Loucy (cell line): ENCODE measurements at regions not wholly inside any gene's neighbourhood (a gene's known extent, or its start where the extent isn't known, plus 50 kb on each side); places are given as distances from the start of the nearest gene placed in this dataset.

Source experiments
- H2AFZ ChIP-seq: fragments of 200-600 bp; sonication (generic); 2 replicates; pipeline ENCODE4 v1.6.0; 2016; ENCODE audit warnings: antibody characterized with exemption, mild to moderate bottlenecking, low read length, moderate library complexity
- H3F3A ChIP-seq: fragments of 200-600 bp; 2 replicates; pipeline ENCODE4 v1.6.0; 2016; ENCODE audit warnings: antibody characterized with exemption, low read depth, mild to moderate bottlenecking
- H3K27me3 ChIP-seq: fragments of 200-600 bp; sonication (generic); 2 replicates; pipeline ENCODE4 v1.6.1; 2014; ENCODE audit warnings: low read length, mild to moderate bottlenecking; ENCODE audit not compliant: insufficient read depth, poor library complexity, severe bottlenecking
- H3K36me3 ChIP-seq: fragments of 200-600 bp; sonication (generic); 2 replicates; pipeline ENCODE4 v1.6.1; 2016; ENCODE audit warnings: low read length; ENCODE audit not compliant: insufficient read depth
- H3K4me1 ChIP-seq: fragments of 200-600 bp; sonication (generic); 2 replicates; pipeline ENCODE4 v1.5.1; 2014; ENCODE audit warnings: low read length, mild to moderate bottlenecking; ENCODE audit not compliant: insufficient read depth, poor library complexity, severe bottlenecking
- H3K4me2 ChIP-seq: fragments of 200-600 bp; sonication (generic); 2 replicates; pipeline ENCODE4 v1.6.0; 2014; ENCODE audit warnings: antibody characterized with exemption, low read length, low read depth, mild to moderate bottlenecking; ENCODE audit not compliant: poor library complexity, severe bottlenecking
- H3K4me3 ChIP-seq: fragments of 200-600 bp; sonication (generic); 2 replicates; pipeline ENCODE4 v1.5.1; 2014; ENCODE audit warnings: low read length, mild to moderate bottlenecking, mixed read lengths; ENCODE audit not compliant: poor library complexity, severe bottlenecking
- H3K79me2 ChIP-seq: fragments of 200-600 bp; sonication (generic); 2 replicates; pipeline ENCODE4 v1.6.1; 2014; ENCODE audit warnings: low read length; ENCODE audit not compliant: insufficient read depth
- H3K9ac ChIP-seq: fragments of 200-600 bp; sonication (generic); 2 replicates; pipeline ENCODE4 v1.6.0; 2014; ENCODE audit warnings: mild to moderate bottlenecking, low read depth, low read length, moderate library complexity; ENCODE audit not compliant: poor library complexity, severe bottlenecking
- H3K9me2 ChIP-seq: fragments of 200-600 bp; sonication (generic); replicated peaks from 2 replicates; pipeline ENCODE4 v1.6.1; 2016; ENCODE audit warnings: low read depth, low read length, mixed read lengths
- H3K9me3 ChIP-seq: fragments of 200-600 bp; sonication (generic); 2 replicates; pipeline ENCODE4 v1.6.1; 2014; ENCODE audit warnings: mild to moderate bottlenecking, antibody characterized with exemption, low read length, low read depth; ENCODE audit not compliant: insufficient read depth
- H4K20me1 ChIP-seq: fragments of 200-600 bp; sonication (generic); 2 replicates; pipeline ENCODE4 v1.6.0; 2014; ENCODE audit warnings: antibody characterized with exemption, low read length, mild to moderate bottlenecking; ENCODE audit not compliant: insufficient read depth, poor library complexity, severe bottlenecking
- EZH2phosphoT487 ChIP-seq: fragments of 200-600 bp; IDR thresholded peaks from 2 replicates; pipeline ENCODE4 v1.6.1; 2018; ENCODE audit warnings: antibody characterized with exemption, mild to moderate bottlenecking, moderate library complexity, borderline replicate concordance
- TF ChIP-seq, protein P1 (sequence below): fragments of 200-600 bp; sonication (generic); conservative IDR thresholded peaks from 2 replicates; pipeline ENCODE4 v1.5.1; 2014; ENCODE audit warnings: mild to moderate bottlenecking, antibody characterized with exemption, low read length

DNA sequence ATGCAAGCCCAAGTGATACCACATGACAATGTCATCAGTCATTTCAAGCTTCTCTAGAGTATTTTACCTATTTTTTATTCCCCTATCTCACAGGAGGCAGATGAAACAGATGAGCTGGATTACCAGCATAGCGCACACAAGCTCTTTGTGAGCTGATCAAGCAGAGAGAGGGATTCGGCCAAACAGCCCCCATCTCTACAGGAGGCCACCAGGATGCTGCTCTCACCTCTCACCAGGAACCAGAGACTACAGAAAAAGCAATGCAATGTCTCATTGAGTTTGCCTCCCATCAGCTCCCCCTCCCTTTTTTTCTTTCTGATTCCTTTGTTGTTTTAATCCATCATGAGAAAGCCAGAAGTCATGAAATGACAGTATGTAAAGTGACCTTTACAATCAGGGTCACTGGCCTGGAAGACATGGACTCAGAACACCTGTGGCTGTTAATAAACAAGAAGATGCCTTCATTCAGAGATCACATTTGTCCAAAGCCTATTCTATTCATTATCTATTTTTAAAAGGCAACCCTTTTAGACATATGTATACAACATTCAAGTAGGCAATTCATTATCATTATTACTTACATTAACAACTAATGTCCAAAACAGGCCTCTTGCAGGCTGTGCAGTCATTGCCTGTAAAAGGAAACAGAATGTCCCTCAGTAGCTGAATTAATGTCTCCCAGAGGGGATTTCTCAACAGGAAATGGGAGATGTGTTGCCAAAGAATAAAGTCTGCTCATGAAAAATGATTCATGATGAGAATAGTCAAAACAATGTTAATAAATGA, 656.6 kb downstream of the TBC1D4 start:
- Histone ChIP-seq H3K9ac (no peak overlapping the region), H3K36me3 (no peaks in the 10 kb centered on the region)
- no peak for TF ChIP-seq EZH2phosphoT487
- TF ChIP-seq, protein P1, sequence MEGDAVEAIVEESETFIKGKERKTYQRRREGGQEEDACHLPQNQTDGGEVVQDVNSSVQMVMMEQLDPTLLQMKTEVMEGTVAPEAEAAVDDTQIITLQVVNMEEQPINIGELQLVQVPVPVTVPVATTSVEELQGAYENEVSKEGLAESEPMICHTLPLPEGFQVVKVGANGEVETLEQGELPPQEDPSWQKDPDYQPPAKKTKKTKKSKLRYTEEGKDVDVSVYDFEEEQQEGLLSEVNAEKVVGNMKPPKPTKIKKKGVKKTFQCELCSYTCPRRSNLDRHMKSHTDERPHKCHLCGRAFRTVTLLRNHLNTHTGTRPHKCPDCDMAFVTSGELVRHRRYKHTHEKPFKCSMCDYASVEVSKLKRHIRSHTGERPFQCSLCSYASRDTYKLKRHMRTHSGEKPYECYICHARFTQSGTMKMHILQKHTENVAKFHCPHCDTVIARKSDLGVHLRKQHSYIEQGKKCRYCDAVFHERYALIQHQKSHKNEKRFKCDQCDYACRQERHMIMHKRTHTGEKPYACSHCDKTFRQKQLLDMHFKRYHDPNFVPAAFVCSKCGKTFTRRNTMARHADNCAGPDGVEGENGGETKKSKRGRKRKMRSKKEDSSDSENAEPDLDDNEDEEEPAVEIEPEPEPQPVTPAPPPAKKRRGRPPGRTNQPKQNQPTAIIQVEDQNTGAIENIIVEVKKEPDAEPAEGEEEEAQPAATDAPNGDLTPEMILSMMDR: no peak

DNA sequence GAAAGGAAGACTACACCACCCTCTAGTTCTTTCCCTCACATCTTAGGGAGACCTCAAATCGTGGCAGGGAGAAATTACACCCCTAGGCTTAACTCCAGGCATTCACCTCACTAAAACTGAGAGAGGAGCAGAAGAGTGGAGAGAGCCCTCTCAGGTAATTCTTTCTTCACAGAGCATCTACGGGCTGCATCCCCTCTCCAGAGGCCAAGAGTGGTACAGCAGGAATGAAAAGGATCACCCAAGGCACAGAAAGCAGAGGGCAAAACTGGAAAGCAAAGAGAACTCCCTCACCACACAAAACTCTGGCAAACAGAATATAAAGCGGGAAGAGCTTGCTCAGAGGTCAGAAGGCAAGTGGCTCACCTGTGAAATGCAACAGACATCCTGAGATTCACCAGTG, 661.2 kb downstream of the TBC1D4 start:
- no peaks in the 10 kb centered on the region for H3K4me1 ChIP-seq
- H3K27me3 ChIP-seq: no peaks in the 10 kb centered on the region
- no peak for TF ChIP-seq EZH2phosphoT487
- TF ChIP-seq, protein P1: no peak
- no peaks in the 10 kb centered on the region for H3K36me3 ChIP-seq
- no peaks in the 10 kb centered on the region for H4K20me1 ChIP-seq
- H3K9me2 ChIP-seq: no peaks in the 10 kb centered on the region; the same call in 1 of the 2 replicates
- H3K79me2 ChIP-seq: no peaks in the 10 kb centered on the region
- no peaks in the 10 kb centered on the region for H3F3A ChIP-seq
- no peaks in the 10 kb centered on the region for H3K9me3 ChIP-seq
- no peak overlapping the region for H2AFZ ChIP-seq
- H3K9ac ChIP-seq: no peak overlapping the region
- H3K4me2 ChIP-seq: no peak overlapping the region
- no peak overlapping the region for H3K4me3 ChIP-seq

More for the DNA sequence above, 656.6 kb downstream of the TBC1D4 start:
- Histone ChIP-seq H3K4me1 (no peaks in the 10 kb centered on the region), H4K20me1 (no peaks in the 10 kb centered on the region), H3K4me2 (no peak overlapping the region), H3K9me2 (no peaks in the 10 kb centered on the region), H2AFZ (no peak overlapping the region), H3K27me3 (no peaks in the 10 kb centered on the region), H3K9me3 (no peaks in the 10 kb centered on the region), H3K4me3 (no peak overlapping the region), H3F3A (no peaks in the 10 kb centered on the region), H3K79me2 (no peaks in the 10 kb centered on the region)

DNA sequence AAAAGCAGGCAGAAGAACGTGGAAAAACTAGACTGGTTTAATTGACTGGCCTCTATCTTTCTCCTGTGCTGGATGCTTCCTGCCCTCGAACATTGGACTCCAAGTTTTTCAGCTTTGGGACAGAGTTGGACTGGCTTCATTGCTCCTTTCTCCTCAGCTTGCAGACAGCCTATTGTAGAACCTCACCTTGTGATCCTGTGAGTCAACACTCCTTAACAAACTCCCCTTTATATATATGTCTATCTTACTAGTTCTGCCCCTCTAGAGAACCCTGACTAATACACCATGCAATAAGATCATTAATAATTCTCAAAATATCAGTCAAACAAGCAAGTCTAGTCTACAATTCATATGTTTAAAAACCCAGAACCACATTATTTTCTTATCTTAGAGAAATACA, 662.4 kb downstream of the TBC1D4 start:
- H3K79me2 ChIP-seq: no peaks in the 10 kb centered on the region
- H3K36me3 ChIP-seq: no peaks in the 10 kb centered on the region
- H2AFZ ChIP-seq: no peak overlapping the region
- no peak overlapping the region for H3K4me2 ChIP-seq
- H4K20me1 ChIP-seq: no peaks in the 10 kb centered on the region
- no peaks in the 10 kb centered on the region for H3K9me3 ChIP-seq
- H3F3A ChIP-seq: no peaks in the 10 kb centered on the region
- no peak overlapping the region for H3K4me3 ChIP-seq
- no peaks in the 10 kb centered on the region for H3K4me1 ChIP-seq
- no peaks in the 10 kb centered on the region for H3K27me3 ChIP-seq
- no peak for TF ChIP-seq EZH2phosphoT487
- no peaks in the 10 kb centered on the region; the same call in 1 of the 2 replicates for H3K9me2 ChIP-seq
- H3K9ac ChIP-seq: no peak overlapping the region

DNA sequence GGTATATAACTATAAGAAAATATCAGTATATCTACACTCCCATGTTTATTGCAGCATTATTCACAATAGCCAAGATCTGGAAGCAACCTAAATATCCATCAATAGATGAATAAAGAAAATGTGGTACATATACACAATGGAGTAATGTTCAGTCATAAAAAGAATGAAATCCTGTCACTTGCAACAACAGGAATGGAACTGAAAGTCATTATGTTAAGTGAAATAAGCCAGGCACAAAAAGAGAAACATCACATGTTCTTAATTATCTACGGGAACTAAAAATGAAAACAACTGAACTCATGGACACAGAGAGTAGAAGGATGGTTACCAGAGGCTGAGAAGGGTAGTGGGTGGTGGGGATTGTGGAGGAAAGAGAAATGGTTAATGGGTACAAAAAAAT, 665.2 kb downstream of the TBC1D4 start:
- no peak for TF ChIP-seq EZH2phosphoT487
- TF ChIP-seq, protein P1: no peak
- Histone ChIP-seq H3K36me3 (no peaks in the 10 kb centered on the region), H3K79me2 (no peaks in the 10 kb centered on the region), H3K9me3 (no peaks in the 10 kb centered on the region), H3K4me1 (no peaks in the 10 kb centered on the region), H3K4me3 (no peak overlapping the region), H3F3A (no peaks in the 10 kb centered on the region), H2AFZ (no peak overlapping the region), H3K4me2 (no peak overlapping the region), H3K27me3 (no peaks in the 10 kb centered on the region), H4K20me1 (no peaks in the 10 kb centered on the region), H3K9me2 (no peaks in the 10 kb centered on the region; the same call in 1 of the 2 replicates), H3K9ac (no peak overlapping the region)
